Type B pancreatic cell (in vitro differentiated cells): ENCODE measurements at regions not wholly inside any gene's neighbourhood (a gene's known extent, or its start where the extent isn't known, plus 50 kb on each side); places are given as distances from the start of the nearest gene placed in this dataset.
"Not testable (repeated sequence)": the region's sequence is repeated elsewhere in the genome, so short reads cannot be mapped to it uniquely, and the experiment has no call there.

ENCODE experiments used
- DNase-seq: peaks from one replicate; pipeline ENCODE4 v3.0.0; 2021; ENCODE audit warnings: mixed read lengths; ENCODE audit not compliant: unreplicated experiment; ENCODE audit errors: extremely low spot score
- H3K27ac Mint-ChIP-seq: 2 replicates; pipeline ENCODE4 v1.8.0; 2021; ENCODE audit warnings: mild to moderate bottlenecking, mixed read lengths
- H3K27me3 Mint-ChIP-seq: 2 replicates; pipeline ENCODE4 v1.8.0; 2021; ENCODE audit warnings: mixed read lengths
- H3K36me3 Mint-ChIP-seq: 2 replicates; pipeline ENCODE4 v1.8.0; 2021; ENCODE audit warnings: mixed read lengths
- H3K4me1 Mint-ChIP-seq: one replicate; pipeline ENCODE4 v1.8.0; 2021; ENCODE audit warnings: mixed read lengths; ENCODE audit not compliant: unreplicated experiment
- H3K4me3 Mint-ChIP-seq: 2 replicates; pipeline ENCODE4 v1.8.0; 2021; ENCODE audit warnings: mild to moderate bottlenecking, mixed read lengths
- H3K9me3 Mint-ChIP-seq: 2 replicates; pipeline ENCODE4 v1.8.0; 2021; ENCODE audit warnings: mixed read lengths
- TF ChIP-seq, protein P1 (sequence below): fragments of 200-600 bp; sonication (generic); conservative IDR thresholded peaks from 2 replicates; pipeline ENCODE4 v1.5.0; 2021; ENCODE audit warnings: antibody characterized with exemption, mild to moderate bottlenecking

DNA sequence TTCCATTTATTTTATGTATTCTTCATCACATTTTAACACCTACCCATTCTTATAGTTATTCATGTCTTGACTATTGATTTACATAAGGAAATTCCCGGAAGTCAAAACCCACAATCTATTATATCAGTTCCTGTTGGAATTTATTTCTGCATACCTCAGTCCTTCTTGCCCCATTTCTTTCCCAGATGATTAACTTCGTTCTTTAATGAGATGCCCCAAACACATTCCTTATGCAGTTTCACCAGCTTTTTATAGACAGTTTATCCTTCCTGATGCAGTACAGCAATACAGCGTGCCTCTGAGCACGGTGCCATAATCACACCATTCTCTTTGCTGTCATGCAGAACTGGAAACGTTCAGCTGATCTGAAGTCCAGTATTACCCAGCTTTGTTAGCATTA lies 175.8 kb upstream of the NANOGP8 start:
- no peaks in the 10 kb centered on the region for H3K27me3 Mint-ChIP-seq
- H3K36me3 Mint-ChIP-seq = peaks cover 6% of the 10 kb centered on the region
- TF ChIP-seq, protein P1, sequence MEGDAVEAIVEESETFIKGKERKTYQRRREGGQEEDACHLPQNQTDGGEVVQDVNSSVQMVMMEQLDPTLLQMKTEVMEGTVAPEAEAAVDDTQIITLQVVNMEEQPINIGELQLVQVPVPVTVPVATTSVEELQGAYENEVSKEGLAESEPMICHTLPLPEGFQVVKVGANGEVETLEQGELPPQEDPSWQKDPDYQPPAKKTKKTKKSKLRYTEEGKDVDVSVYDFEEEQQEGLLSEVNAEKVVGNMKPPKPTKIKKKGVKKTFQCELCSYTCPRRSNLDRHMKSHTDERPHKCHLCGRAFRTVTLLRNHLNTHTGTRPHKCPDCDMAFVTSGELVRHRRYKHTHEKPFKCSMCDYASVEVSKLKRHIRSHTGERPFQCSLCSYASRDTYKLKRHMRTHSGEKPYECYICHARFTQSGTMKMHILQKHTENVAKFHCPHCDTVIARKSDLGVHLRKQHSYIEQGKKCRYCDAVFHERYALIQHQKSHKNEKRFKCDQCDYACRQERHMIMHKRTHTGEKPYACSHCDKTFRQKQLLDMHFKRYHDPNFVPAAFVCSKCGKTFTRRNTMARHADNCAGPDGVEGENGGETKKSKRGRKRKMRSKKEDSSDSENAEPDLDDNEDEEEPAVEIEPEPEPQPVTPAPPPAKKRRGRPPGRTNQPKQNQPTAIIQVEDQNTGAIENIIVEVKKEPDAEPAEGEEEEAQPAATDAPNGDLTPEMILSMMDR = no peak
- H3K4me1 Mint-ChIP-seq = peaks cover 12% of the 10 kb centered on the region
- H3K27ac Mint-ChIP-seq = no peak overlapping the region
- no peak overlapping the region for H3K4me3 Mint-ChIP-seq
- no peak for DNase-seq
- H3K9me3 Mint-ChIP-seq = no peaks in the 10 kb centered on the region

DNA sequence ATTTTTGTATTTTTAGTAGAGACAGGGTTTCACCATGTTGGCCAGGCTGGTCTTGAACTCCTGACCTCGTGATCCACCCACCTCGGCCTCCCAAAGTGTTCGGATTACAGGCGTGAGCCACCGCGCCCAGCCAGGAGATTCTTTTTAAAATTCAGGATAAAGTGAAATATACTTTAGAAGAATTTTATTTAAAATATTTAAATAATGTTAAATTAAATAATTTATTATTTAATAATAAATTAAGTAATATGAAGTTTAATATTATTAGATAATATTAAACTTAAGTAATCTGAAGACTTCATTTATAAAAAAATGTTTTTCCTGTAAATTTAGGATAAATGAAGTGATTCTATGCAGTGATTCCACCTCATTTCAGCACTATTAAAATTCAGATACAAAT lies 175.2 kb upstream of the NANOGP8 start:
- not testable (repeated sequence) for H3K27me3 Mint-ChIP-seq, H3K36me3 Mint-ChIP-seq, H3K4me3 Mint-ChIP-seq, H3K27ac Mint-ChIP-seq, DNase-seq, H3K9me3 Mint-ChIP-seq
- H3K4me1 Mint-ChIP-seq = peaks cover 12% of the 10 kb centered on the region

DNA sequence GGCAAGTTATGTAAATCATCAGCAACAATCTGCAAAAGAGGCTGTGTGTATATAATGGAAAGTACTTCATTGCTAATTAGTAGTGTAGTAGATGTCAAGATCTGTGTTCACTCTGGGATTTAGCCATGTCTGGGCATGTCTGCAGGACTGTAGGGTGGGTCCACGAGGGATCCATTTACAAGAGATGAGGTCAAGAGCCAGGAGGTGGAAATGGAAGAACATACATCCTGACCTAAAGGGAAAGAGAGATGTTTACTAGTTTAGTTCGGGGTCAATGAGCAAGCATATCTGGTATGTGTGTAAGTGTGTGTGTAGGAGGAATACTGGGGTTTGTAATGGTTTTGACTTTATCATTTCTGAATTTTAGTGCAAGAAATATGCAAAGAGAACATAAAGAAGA lies 171.5 kb upstream of the NANOGP8 start:
- Mint-ChIP-seq H3K27ac (peak overlapping the region; percentile 11), H3K36me3 (peaks cover 6% of the 10 kb centered on the region), H3K9me3 (no peaks in the 10 kb centered on the region), H3K27me3 (no peaks in the 10 kb centered on the region), H3K4me1 (peaks cover 24% of the 10 kb centered on the region), H3K4me3 (no peak overlapping the region)
- DNase-seq = no peak
- TF ChIP-seq, protein P1 = no peak

DNA sequence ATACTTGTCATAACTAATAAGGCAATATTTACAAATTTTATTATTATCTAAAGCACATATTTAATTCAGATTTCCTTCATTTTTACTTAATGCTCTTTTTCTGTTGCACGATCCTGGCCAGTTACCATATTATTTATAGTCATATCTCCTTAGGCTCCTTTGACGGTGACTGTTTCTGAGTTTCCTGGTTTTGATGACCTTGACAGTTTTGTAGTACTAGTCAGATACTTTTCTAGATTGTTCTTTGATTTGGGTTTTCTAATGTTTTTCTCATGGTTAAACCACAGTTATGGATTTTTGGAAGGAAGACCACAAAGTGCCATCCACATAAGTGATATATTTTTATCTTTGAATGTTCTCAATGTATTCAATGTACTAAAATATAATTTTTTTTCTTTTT lies 171.0 kb upstream of the NANOGP8 start:
- no peaks in the 10 kb centered on the region for H3K27me3 Mint-ChIP-seq
- H3K9me3 Mint-ChIP-seq = no peaks in the 10 kb centered on the region
- TF ChIP-seq, protein P1 = no peak
- no peak overlapping the region for H3K4me3 Mint-ChIP-seq
- H3K27ac Mint-ChIP-seq = no peak overlapping the region
- H3K36me3 Mint-ChIP-seq = peaks cover 6% of the 10 kb centered on the region
- DNase-seq = no peak
- H3K4me1 Mint-ChIP-seq = peaks cover 28% of the 10 kb centered on the region

DNA sequence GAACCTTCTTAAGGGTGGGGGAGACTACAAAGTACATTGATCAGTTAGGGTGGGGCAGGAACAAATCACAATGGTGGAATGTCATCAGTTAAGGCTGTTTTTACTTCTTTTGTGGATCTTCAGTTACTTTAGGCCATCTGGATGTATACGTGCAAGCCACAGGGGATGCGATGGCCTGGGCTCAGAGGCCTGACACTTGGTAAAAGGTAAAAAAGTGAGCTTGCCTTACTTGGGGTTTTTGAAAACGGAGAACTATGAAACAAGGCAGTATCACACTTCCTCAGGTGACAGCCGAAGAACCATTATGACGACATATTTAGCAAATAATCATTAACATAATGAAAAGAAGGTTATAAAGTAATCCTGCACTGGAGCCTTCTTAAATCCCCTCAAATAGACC lies 169.8 kb upstream of the NANOGP8 start:
- peaks cover 22% of the 10 kb centered on the region for H3K4me1 Mint-ChIP-seq
- H3K36me3 Mint-ChIP-seq, H3K4me3 Mint-ChIP-seq: not testable (repeated sequence)

DNA sequence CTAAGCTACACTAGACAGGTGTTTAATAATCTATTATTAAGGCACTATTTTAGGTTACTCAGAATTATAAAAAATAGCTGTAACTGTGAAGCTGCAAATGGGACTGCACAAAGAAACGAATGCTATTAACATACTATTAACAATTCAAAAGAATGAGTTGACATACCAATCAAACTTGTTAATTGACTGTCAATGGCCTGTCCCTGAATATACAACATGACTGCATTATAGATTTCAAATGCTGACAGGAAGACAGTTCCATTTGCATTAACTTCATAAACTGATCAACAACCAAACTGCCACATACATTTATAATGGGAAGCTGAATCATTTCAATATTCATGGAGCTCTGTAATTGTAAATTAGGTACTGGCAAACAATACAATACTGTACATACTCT lies 169.0 kb upstream of the NANOGP8 start:
- H3K4me3 Mint-ChIP-seq = no peak overlapping the region

More for the DNA sequence above, 169.8 kb upstream of the NANOGP8 start:
- not testable (repeated sequence) for DNase-seq, H3K27me3 Mint-ChIP-seq, H3K27ac Mint-ChIP-seq, H3K9me3 Mint-ChIP-seq

More for the DNA sequence above, 169.0 kb upstream of the NANOGP8 start:
- DNase-seq = no peak
- Mint-ChIP-seq H3K9me3 (no peaks in the 10 kb centered on the region), H3K4me1 (peaks cover 22% of the 10 kb centered on the region), H3K36me3 (peaks cover 6% of the 10 kb centered on the region), H3K27ac (no peak overlapping the region), H3K27me3 (no peaks in the 10 kb centered on the region)
- TF ChIP-seq, protein P1 = no peak
